Daoy (cell line): ENCODE measurements at regions not wholly inside any gene's neighbourhood (a gene's known extent, or its start where the extent isn't known, plus 50 kb on each side); places are given as distances from the start of the nearest gene placed in this dataset.
"Not testable (repeated sequence)": the region's sequence is repeated elsewhere in the genome, so short reads cannot be mapped to it uniquely, and the experiment has no call there.

Experiments
- DNase-seq: peaks from one replicate; pipeline ENCODE4 v3.0.0-alpha.2; 2015; ENCODE audit warnings: low read depth

GRCh38 chr4:133594390-133595207 lies 445.5 kb downstream of the PCDH10 start:
- DNase-seq: no peak

GRCh38 chr4:133593764-133594163 lies 444.7 kb downstream of the PCDH10 start:
- no peak for DNase-seq

GRCh38 chr4:133592591-133592990 lies 443.5 kb downstream of the PCDH10 start:
- DNase-seq: no peak

- no peak for DNase-seq
Observed at GRCh38 chr4:133592106-133592505, 443.0 kb downstream of the PCDH10 start.

GRCh38 chr4:133588306-133588705 lies 439.2 kb downstream of the PCDH10 start:
- no peak for DNase-seq

- DNase-seq: no peak
Observed at GRCh38 chr4:133585323-133585722, 436.2 kb downstream of the PCDH10 start.

- DNase-seq: no peak
Observed at GRCh38 chr4:133584714-133585113, 435.6 kb downstream of the PCDH10 start.

GRCh38 chr4:133581996-133582619 lies 433.0 kb downstream of the PCDH10 start:
- no peak for DNase-seq

- DNase-seq: no peak
Observed at GRCh38 chr4:133574248-133574647, 425.2 kb downstream of the PCDH10 start.

GRCh38 chr4:133565379-133565778 lies 416.3 kb downstream of the PCDH10 start:
- DNase-seq: peak; percentile 74

GRCh38 chr4:133559987-133560386 lies 410.9 kb downstream of the PCDH10 start:
- no peak for DNase-seq

GRCh38 chr4:133555671-133556070 lies 406.6 kb downstream of the PCDH10 start:
- DNase-seq: no peak

- no peak for DNase-seq
Observed at GRCh38 chr4:133550436-133550835, 401.3 kb downstream of the PCDH10 start.

GRCh38 chr4:133544097-133544496 lies 395.0 kb downstream of the PCDH10 start:
- DNase-seq: no peak

GRCh38 chr4:133537780-133538281 lies 388.7 kb downstream of the PCDH10 start:
- DNase-seq: no peak

GRCh38 chr4:133534224-133534623 lies 385.1 kb downstream of the PCDH10 start:
- not testable (repeated sequence) for DNase-seq

- peak; percentile 1 for DNase-seq
Observed at GRCh38 chr4:133524369-133524768, 375.3 kb downstream of the PCDH10 start.

- DNase-seq: no peak
Observed at GRCh38 chr4:133513901-133514300, 364.8 kb downstream of the PCDH10 start.

- DNase-seq: no peak
Observed at GRCh38 chr4:133498149-133498548, 349.1 kb downstream of the PCDH10 start.

GRCh38 chr4:133493776-133494175 lies 344.7 kb downstream of the PCDH10 start:
- DNase-seq: no peak

GRCh38 chr4:133493241-133493640 lies 344.1 kb downstream of the PCDH10 start:
- no peak for DNase-seq

GRCh38 chr4:133484287-133484686 lies 335.2 kb downstream of the PCDH10 start:
- no peak for DNase-seq

- DNase-seq: peak; percentile 6
Observed at GRCh38 chr4:133483600-133484246, 334.6 kb downstream of the PCDH10 start.
